ENCODE measurements at regions not wholly inside any gene's neighbourhood (a gene's known extent, or its start where the extent isn't known, plus 50 kb on each side); places are given as distances from the start of the nearest gene placed in this dataset.

DNA sequence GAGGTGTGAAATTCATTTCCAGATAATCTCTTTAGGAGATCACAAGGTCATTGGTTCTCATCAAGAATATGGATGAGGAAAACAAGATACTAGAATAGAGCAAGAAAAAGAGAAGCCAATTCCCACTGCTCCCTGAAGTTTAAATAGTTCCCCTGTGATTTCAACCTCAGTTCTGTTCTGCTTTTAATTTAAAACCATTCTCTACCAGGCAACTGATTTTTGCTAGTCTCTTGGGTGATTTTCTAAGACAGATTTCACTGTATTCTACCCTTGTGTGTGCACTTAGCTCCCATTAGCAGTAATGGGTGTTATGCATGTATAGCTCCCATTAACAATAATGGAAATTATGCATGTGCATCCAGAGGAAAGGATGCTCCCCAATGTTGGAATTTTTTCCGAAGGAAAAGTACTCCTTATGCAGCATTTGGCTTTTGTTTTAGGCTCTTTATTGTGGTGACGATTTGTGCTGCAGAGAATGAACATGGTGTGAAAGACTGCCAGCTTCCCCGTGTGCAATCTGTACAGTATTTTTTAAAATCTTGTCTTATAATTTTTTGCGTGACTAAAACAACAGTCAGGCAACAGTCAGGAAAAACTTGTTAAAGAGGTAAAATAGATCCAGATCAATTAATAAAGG lies 144.0 kb upstream of the ZRANB2 start:
- ChIA-PET POLR2A (no interaction called here), CTCF (interaction anchor here (0.7 to 0.8 kb wide), 3 partner anchors 21 to 670 kb away, joined by 3 to 5 read pairs (median 3); no protein-coding TSS in a partner anchor)
- DNase-seq (no peak), ATAC-seq (no peak)
- H3K4me1 Mint-ChIP-seq: no peaks in the 10 kb centered on the region
- no peaks in the 10 kb centered on the region for H3K27me3 Mint-ChIP-seq
- H3K9me3 Mint-ChIP-seq (ENCODE audit: low read depth): peaks cover 7% of the 10 kb centered on the region
- no peak overlapping the region for H3K4me3 Mint-ChIP-seq
- no peaks in the 10 kb centered on the region for H3K36me3 Mint-ChIP-seq (ENCODE audit: low read depth)
- no peak overlapping the region for H3K27ac Mint-ChIP-seq
- intact Hi-C loops (cut with DNase I, micrococcal nuclease): no loop called here

DNA sequence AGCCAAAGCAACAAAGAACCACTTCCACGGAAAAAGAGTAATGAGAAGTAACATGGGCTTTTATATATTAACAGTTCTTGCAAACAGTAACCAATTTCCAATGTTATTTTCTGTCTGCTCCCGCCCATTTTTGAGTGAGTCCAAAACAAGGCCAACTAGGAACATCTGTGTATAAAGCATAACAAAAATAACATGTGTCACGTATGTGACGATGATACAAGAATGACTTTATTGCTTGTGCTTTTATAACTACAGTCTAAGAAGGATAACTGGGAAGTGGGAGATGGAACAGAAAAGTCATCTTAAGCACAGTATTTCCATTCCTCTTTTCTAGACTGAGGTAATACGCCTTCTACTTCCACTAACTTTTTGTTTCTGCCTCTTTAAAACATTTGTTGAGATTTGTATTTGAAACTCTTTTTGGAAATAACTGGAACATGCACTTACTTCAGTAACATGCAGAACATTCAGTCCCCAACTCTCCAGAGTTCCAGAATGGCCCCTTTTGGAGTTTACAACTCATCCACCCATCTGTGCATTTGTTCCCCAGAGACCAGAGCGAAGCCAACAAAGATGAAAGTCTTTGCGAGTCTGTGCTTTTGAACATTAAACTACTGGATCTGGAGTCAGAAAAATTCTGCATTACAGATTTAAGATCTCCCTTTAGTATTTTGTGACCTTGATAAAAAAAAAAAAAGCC lies 143.0 kb upstream of the ZRANB2 start:
- POLR2A ChIA-PET: no interaction called here
- intact Hi-C loops (cut with DNase I, micrococcal nuclease): no loop called here

DNA sequence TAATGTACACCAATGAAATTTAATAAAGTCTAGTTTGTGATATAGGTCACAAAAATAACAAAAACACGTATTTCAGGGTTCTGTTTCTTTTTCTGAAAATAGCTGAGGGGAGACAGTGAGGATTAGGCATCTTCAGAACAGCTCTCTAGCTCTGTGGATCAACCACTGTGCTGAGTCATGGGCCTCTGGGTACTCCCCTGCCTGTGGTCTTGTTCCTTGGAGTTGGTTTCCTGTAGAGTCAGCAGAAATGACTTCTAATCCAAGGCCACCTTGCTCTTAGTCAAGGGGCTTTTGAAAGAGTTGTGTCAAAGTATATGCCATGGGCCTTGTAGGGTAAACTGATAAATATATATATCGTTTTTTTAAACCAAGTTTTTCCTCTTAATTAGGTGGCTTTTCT lies 141.8 kb upstream of the ZRANB2 start:
- H3K4me3 Mint-ChIP-seq: no peak overlapping the region
- CTCF ChIA-PET: no interaction called here
- ATAC-seq (no peak), DNase-seq (peak; percentile 7)
- intact Hi-C loops (cut with DNase I, micrococcal nuclease): no loop called here
- no peaks in the 10 kb centered on the region for H3K36me3 Mint-ChIP-seq (ENCODE audit: low read depth)
- no peaks in the 10 kb centered on the region for H3K27me3 Mint-ChIP-seq
- H3K4me1 Mint-ChIP-seq: no peaks in the 10 kb centered on the region
- no peak overlapping the region for H3K27ac Mint-ChIP-seq
- peaks cover 7% of the 10 kb centered on the region for H3K9me3 Mint-ChIP-seq (ENCODE audit: low read depth)
- POLR2A ChIA-PET: no interaction called here

More for the DNA sequence above, 143.0 kb upstream of the ZRANB2 start:
- peaks cover 7% of the 10 kb centered on the region for H3K9me3 Mint-ChIP-seq (ENCODE audit: low read depth)
- H3K27me3 Mint-ChIP-seq: no peaks in the 10 kb centered on the region
- ATAC-seq: no peak
- H3K36me3 Mint-ChIP-seq (ENCODE audit: low read depth): no peaks in the 10 kb centered on the region
- no peak overlapping the region for H3K27ac Mint-ChIP-seq
- DNase-seq: no peak
- CTCF ChIA-PET: no interaction called here
- no peak overlapping the region for H3K4me3 Mint-ChIP-seq
- no peaks in the 10 kb centered on the region for H3K4me1 Mint-ChIP-seq

DNA sequence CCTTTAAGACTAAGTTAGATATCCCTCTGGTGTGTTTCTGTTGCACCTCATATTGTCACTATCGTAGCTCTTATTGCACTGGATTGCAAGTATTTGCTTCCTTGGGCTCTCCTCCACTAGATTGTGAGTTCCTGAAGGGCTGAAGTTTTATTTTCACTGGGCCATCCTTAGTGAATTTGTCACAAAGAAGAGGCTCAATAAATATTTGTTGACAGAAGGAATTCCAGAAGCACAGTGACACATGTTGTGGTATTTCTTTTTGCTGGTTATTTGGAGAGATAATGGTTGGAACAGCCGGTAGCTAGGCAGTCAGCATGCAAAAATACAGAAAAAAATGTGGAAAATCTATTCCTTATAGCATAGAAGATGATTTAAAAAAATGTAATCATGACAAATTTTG lies 129.9 kb upstream of the ZRANB2 start:
- Mint-ChIP-seq H3K27ac (no peak overlapping the region), H3K36me3 (ENCODE audit: low read depth) (no peaks in the 10 kb centered on the region), H3K4me1 (no peaks in the 10 kb centered on the region), H3K4me3 (no peak overlapping the region), H3K9me3 (ENCODE audit: low read depth) (peaks cover 8% of the 10 kb centered on the region), H3K27me3 (peaks cover 1% of the 10 kb centered on the region)
- no peak for ATAC-seq
- DNase-seq: no peak
- ChIA-PET POLR2A (no interaction called here), CTCF (no interaction called here)
- intact Hi-C loops (cut with DNase I, micrococcal nuclease): no loop called here

DNA sequence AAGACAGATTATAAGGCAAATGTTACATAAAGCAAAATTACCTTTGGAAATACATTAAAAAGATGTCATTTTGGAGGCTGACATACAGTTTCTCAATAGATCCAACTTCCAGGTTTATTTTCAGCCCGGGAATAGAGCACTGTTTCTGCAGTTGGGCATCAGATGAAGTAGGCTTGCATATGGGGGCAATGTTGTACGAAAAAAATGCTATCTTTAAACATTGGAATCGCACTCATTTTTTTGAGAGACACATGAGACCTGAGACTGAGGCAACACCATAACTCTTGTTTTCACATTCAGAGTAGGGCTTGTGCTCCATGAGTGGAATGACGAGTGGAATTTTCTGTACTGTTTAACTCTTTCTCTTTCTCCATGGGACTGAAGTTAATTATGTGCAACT lies 122.4 kb upstream of the ZRANB2 start:
- ATAC-seq (no peak), DNase-seq (no peak)
- H3K4me1 Mint-ChIP-seq: no peaks in the 10 kb centered on the region
- no peaks in the 10 kb centered on the region for H3K9me3 Mint-ChIP-seq (ENCODE audit: low read depth)
- peaks cover 2% of the 10 kb centered on the region for H3K27me3 Mint-ChIP-seq
- ChIA-PET CTCF (no interaction called here), POLR2A (no interaction called here)
- no peak overlapping the region for H3K27ac Mint-ChIP-seq
- intact Hi-C loops (cut with DNase I, micrococcal nuclease): no loop called here
- no peaks in the 10 kb centered on the region for H3K36me3 Mint-ChIP-seq (ENCODE audit: low read depth)
- no peak overlapping the region for H3K4me3 Mint-ChIP-seq

DNA sequence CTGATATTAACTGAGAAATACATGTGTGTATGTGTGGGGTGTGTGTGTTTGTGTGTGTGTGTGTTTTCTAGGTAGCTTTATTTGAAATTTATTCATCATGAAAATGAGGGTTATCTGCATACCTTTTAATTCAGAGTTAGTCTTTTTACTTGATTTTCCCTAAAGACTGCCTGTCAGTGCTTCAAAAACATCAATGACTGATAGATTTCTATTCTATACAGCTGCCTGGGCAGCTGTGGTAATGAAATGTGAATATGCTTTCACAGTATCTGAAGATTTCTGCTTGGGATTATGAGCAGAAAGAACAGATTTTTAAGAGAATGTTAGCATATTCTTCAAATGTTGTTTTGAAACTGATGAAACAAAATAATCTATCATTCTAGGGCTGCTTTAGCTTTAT lies 119.7 kb upstream of the ZRANB2 start:
- intact Hi-C loops (cut with DNase I, micrococcal nuclease): no loop called here
- no peaks in the 10 kb centered on the region for H3K4me1 Mint-ChIP-seq
- H3K27me3 Mint-ChIP-seq: peaks cover 2% of the 10 kb centered on the region
- no peak overlapping the region for H3K27ac Mint-ChIP-seq
- ChIA-PET CTCF (no interaction called here), POLR2A (interaction anchor here (0.6 kb wide), 1 partner anchor 23 kb away, joined by 3 read pairs; no protein-coding TSS in a partner anchor)
- no peak overlapping the region for H3K4me3 Mint-ChIP-seq
- no peaks in the 10 kb centered on the region for H3K9me3 Mint-ChIP-seq (ENCODE audit: low read depth)
- DNase-seq: no peak
- H3K36me3 Mint-ChIP-seq (ENCODE audit: low read depth): no peaks in the 10 kb centered on the region
- ATAC-seq: no peak

DNA sequence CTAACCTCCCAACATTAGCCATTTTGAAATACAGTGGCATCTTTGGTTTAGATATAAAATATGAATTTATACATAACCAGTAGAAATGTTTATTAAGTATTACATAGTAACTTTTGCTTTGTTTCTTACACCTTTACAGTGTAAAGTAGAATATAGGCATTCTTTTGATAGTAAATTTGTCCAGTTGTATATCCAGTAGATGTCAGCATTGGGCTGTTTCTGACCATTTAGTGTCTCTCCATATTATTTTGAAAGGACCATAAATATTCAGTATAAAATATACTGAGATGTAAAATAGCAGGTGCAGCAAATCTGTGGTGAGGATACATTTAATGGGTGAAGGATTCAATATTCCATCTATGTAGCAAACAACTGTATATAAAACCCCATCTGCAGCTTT lies 115.8 kb upstream of the ZRANB2 start:
- no peak overlapping the region for H3K4me3 Mint-ChIP-seq
- H3K9me3 Mint-ChIP-seq (ENCODE audit: low read depth): no peaks in the 10 kb centered on the region
- DNase-seq (no peak), ATAC-seq (no peak)
- POLR2A ChIA-PET: no interaction called here
- no peaks in the 10 kb centered on the region for H3K4me1 Mint-ChIP-seq
- no peak overlapping the region for H3K27ac Mint-ChIP-seq
- H3K27me3 Mint-ChIP-seq: peaks cover 2% of the 10 kb centered on the region
- no peaks in the 10 kb centered on the region for H3K36me3 Mint-ChIP-seq (ENCODE audit: low read depth)
- CTCF ChIA-PET: interaction anchor here (1.1 to 1.3 kb wide), 2 partner anchors 538 to 842 kb away, joined by 3 to 4 read pairs; no protein-coding TSS in a partner anchor
- intact Hi-C loops (cut with DNase I, micrococcal nuclease): loop anchor here in 1 of 2 experiments (10.0 kb wide), 1 partner anchor 328 kb away; no protein-coding TSS in a partner anchor

DNA sequence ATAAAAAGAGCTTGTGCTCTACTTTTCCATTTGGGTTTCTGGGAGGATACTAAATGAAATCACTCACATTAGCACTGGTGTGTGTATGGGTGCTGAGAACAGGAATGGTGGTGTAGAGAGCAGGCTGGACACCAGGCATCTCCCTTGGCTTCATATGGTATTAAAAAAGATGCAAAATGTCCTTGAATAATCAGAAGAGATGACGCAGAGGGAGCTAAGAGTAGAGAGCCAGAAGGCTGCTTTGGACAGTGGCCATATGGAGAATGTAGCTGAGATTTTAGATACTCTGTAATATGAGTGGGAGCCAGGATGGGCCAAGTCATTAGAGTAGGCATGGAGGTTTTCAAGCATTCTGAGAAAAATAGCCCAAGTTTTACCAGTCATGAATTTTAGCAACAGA lies 112.3 kb upstream of the ZRANB2 start:
- ChIA-PET POLR2A (no interaction called here), CTCF (no interaction called here)
- Mint-ChIP-seq H3K27me3 (peaks cover 1% of the 10 kb centered on the region), H3K4me3 (no peak overlapping the region), H3K4me1 (no peaks in the 10 kb centered on the region), H3K27ac (no peak overlapping the region), H3K36me3 (ENCODE audit: low read depth) (no peaks in the 10 kb centered on the region), H3K9me3 (ENCODE audit: low read depth) (peaks cover 4% of the 10 kb centered on the region)
- no peak for DNase-seq
- intact Hi-C loops (cut with DNase I, micrococcal nuclease): loop anchor here in 1 of 2 experiments (10.0 kb wide), 1 partner anchor 332 kb away; no protein-coding TSS in a partner anchor
- ATAC-seq: no peak

DNA sequence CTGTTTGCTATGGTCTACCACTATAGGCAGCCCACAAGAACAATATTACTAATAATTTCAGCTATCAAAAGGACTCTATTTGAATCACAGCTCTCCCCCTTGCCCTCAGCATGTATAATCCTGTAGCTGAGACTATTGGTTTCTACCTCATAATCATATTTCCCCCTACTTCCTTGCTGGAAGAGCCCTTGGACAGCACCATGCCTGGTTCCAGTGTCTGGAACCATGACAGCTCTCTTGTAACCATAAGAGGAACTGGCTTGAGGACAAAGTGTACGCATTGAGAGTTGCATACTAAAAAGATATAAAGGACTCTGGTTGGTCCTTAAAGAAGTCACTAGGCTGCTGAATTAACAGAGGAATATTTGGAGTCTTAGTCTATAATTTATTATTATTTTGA lies 110.7 kb upstream of the ZRANB2 start:
- Mint-ChIP-seq H3K27ac (no peak overlapping the region), H3K4me1 (no peaks in the 10 kb centered on the region), H3K9me3 (ENCODE audit: low read depth) (peaks cover 5% of the 10 kb centered on the region), H3K36me3 (ENCODE audit: low read depth) (no peaks in the 10 kb centered on the region), H3K27me3 (peaks cover 1% of the 10 kb centered on the region), H3K4me3 (no peak overlapping the region)
- DNase-seq: no peak
- no peak for ATAC-seq
- intact Hi-C loops (cut with DNase I, micrococcal nuclease): loop anchor here in 1 of 2 experiments (10.0 kb wide), 1 partner anchor 333 kb away; no protein-coding TSS in a partner anchor
- ChIA-PET CTCF (no interaction called here), POLR2A (no interaction called here)

DNA sequence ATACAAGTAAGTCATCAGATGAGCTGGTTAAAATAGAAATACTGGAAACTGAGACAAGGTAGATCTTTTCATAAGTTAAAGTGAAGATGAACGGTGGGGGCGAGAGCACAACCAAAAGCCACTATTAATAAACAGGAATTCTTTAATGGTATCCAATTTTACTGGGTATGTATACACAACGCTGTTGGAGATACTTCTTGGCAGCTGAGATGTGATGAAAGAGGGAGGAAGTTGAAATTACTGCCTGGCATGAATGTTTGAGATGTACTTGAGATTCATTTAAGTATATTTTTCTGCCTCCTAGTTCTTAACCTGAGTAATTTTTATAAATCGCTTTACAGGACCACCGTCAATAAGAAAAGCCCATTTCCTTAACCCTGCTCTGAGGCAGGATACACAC lies 110.0 kb upstream of the ZRANB2 start:
- Mint-ChIP-seq H3K27ac (no peak overlapping the region), H3K36me3 (ENCODE audit: low read depth) (no peaks in the 10 kb centered on the region), H3K27me3 (peaks cover 1% of the 10 kb centered on the region), H3K9me3 (ENCODE audit: low read depth) (peaks cover 5% of the 10 kb centered on the region), H3K4me1 (no peaks in the 10 kb centered on the region), H3K4me3 (no peak overlapping the region)
- POLR2A ChIA-PET: no interaction called here
- no peak for DNase-seq
- CTCF ChIA-PET: no interaction called here
- intact Hi-C loops (cut with DNase I, micrococcal nuclease): loop anchor here in 1 of 2 experiments (10.0 kb wide), 1 partner anchor 334 kb away; no protein-coding TSS in a partner anchor
- ATAC-seq: no peak

DNA sequence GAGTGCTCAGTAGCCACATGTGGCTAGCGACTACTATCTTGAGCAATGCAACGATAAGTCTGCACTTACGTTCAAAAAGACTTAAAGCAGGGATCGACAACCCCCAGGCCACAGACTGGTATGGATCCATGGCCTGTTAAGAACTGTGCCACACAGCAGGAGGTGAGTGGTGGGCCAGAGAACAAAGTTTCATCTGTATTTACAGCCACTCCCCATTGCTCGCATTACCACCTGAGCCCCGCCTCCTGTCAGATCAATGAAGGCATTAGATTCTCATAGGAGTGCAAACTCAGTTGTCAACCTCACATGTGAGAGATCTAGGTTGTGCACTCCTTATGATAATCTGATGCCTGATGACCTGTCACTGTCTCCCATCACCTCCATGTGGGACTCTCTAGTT lies 103.6 kb upstream of the ZRANB2 start:
- ChIA-PET CTCF (interaction anchor here (0.6 kb wide), 1 partner anchor 1048 kb away, joined by 5 read pairs; no protein-coding TSS in a partner anchor), POLR2A (no interaction called here)
- Mint-ChIP-seq H3K27me3 (no peaks in the 10 kb centered on the region), H3K4me3 (no peak overlapping the region), H3K9me3 (ENCODE audit: low read depth) (peaks cover 5% of the 10 kb centered on the region), H3K4me1 (no peaks in the 10 kb centered on the region), H3K36me3 (ENCODE audit: low read depth) (no peaks in the 10 kb centered on the region), H3K27ac (no peak overlapping the region)
- no peak for ATAC-seq
- DNase-seq: no peak
- intact Hi-C loops (cut with DNase I, micrococcal nuclease): no loop called here

DNA sequence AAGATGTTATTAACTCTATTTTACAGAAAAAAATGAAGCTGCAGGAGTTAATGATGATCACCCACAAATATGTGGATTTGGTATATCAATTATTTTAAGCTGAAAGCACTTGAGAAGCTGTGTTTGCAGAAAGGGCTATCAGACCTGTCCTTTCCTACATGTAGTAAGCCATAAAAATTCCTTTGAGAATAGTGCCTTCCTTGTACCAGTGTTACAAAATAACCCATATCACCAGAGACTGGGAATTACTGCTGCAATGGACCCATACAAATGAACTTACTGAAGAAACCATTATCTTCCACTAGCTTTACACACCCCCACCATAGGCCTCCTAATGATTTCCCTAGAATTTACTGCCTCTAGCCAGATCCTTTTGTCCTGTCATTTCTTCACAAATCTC lies 99.2 kb upstream of the ZRANB2 start:
- CTCF ChIA-PET: no interaction called here
- intact Hi-C loops (cut with DNase I, micrococcal nuclease): no loop called here
- DNase-seq (no peak), ATAC-seq (no peak)
- Mint-ChIP-seq H3K36me3 (ENCODE audit: low read depth) (no peaks in the 10 kb centered on the region), H3K9me3 (ENCODE audit: low read depth) (peaks cover 7% of the 10 kb centered on the region), H3K4me3 (no peak overlapping the region), H3K27me3 (no peaks in the 10 kb centered on the region), H3K27ac (no peak overlapping the region), H3K4me1 (no peaks in the 10 kb centered on the region)
- POLR2A ChIA-PET: no interaction called here

Data from activated CD4-positive, alpha-beta T cell treated with anti-CD3 and anti-CD28 coated beads for 36 hours (primary cell).